HCT116 (cell line): ENCODE measurements at regions not wholly inside any gene's neighbourhood (a gene's known extent, or its start where the extent isn't known, plus 50 kb on each side); places are given as distances from the start of the nearest gene placed in this dataset.

ENCODE experiments used
- ATAC-seq: fragments of 200-7000 bp; cut with Tn5 transposase; 2 replicates; pipeline ENCODE4 v1.9.1; 2020; ENCODE audit warnings: mild to moderate bottlenecking, moderate library complexity
- BruUV-seq: library from RNA; stranded (reverse); fragments of 400-500 nt; replicated peaks from 2 replicates; lab custom pipeline; 2021; lab: Mats Ljungman, UMichigan
- CTCF ChIA-PET: fragments of 300-600 bp; sonication (Branson Sonifier 250); formaldehyde crosslinking; loops from one replicate; lab custom pipeline; 2021; ENCODE audit warnings: antibody characterized with exemption; lab: Charles Lee
- POLR2A ChIA-PET: fragments of 300-600, 350-600 bp; sonication (Branson Sonifier 250); formaldehyde crosslinking; loops from one replicate; lab custom pipeline; 2021; ENCODE audit warnings: antibody characterized with exemption; lab: Charles Lee
- RAD21 ChIA-PET, 2 experiments: fragments of 300-600 bp; sonication (Branson Sonifier 250); formaldehyde crosslinking; loops; one replicate each; lab custom pipeline; 2023; ENCODE audit warnings: low total read pairs in 2 of 2; ENCODE audit not compliant: uncharacterized antibody in 2 of 2, unreplicated experiment in 2 of 2, low non-redundant PET in 1 of 2; lab: Charles Lee
- DNase-seq: peaks from one replicate; pipeline ENCODE4 v3.0.0-alpha.2; 2010; ENCODE audit warnings: low read depth, low spot score
- H2AFZ ChIP-seq: fragments of 200-600 bp; shearing (Covaris generic), sonication (generic); 2 replicates; pipeline ENCODE4 v1.6.1; 2017; ENCODE audit warnings: low read depth, mixed run types, mixed read lengths, antibody characterized with exemption, low read length; ENCODE audit not compliant: poor library complexity, severe bottlenecking
- H3K27ac ChIP-seq: 2 replicates; pipeline ENCODE4 v1.5.1; 2012; ENCODE audit warnings: low read depth, low read length
- H3K27me3 ChIP-seq: fragments of 200-600 bp; sonication (generic); 2 replicates; pipeline ENCODE4 v1.6.1; 2016; ENCODE audit warnings: mixed run types, low read length, mixed read lengths; ENCODE audit not compliant: insufficient read depth
- H3K36me3 ChIP-seq, 2 experiments: fragments of 200-500 bp in 1 of 2; fragments of 200-600 bp in 1 of 2; sonication (Bioruptor generic) in 1 of 2; sonication (generic) in 1 of 2; 2 replicates each; pipeline versions ENCODE4 v1.5.1 to v1.6.1; 2014 to 2016; ENCODE audit warnings: low read length in 2 of 2, inconsistent platforms in 1 of 2, mixed read lengths in 1 of 2, mixed run types in 1 of 2; ENCODE audit not compliant: insufficient read depth in 2 of 2, control insufficient read depth in 1 of 2
- H3K4me1 ChIP-seq, 2 experiments: fragments of 200-600 bp in 1 of 2; sonication (generic) in 1 of 2; 2 replicates each; pipeline versions ENCODE4 v1.5.1 to v1.6.1; 2012 to 2017; ENCODE audit warnings: low read length in 2 of 2, inconsistent platforms in 1 of 2, mild to moderate bottlenecking in 1 of 2, mixed read lengths in 1 of 2, mixed run types in 1 of 2, moderate library complexity in 1 of 2; ENCODE audit not compliant: insufficient read depth in 2 of 2, control insufficient read depth in 1 of 2
- H3K4me2 ChIP-seq: fragments of 200-600 bp; sonication (generic); 2 replicates; pipeline ENCODE4 v1.6.1; 2017; ENCODE audit warnings: mixed run types, low read length, mixed read lengths
- H3K4me3 ChIP-seq, 2 experiments: fragments of 200-600 bp in 1 of 2; sonication (generic) in 1 of 2; replicated peaks in 1 of 2; 2 replicates each; pipeline ENCODE4 v1.5.1; 2011 to 2016; ENCODE audit warnings: low read length in 2 of 2, control low read depth in 1 of 2, low read depth in 1 of 2, mild to moderate bottlenecking in 1 of 2, mixed read lengths in 1 of 2, mixed run types in 1 of 2
- H3K79me2 ChIP-seq: fragments of 200-600 bp; sonication (generic); 2 replicates; pipeline ENCODE4 v1.6.1; 2017; ENCODE audit warnings: mild to moderate bottlenecking, mixed run types, low read length, moderate library complexity, mixed read lengths; ENCODE audit not compliant: insufficient read depth
- H3K9ac ChIP-seq: fragments of 200-600 bp; sonication (generic); 2 replicates; pipeline ENCODE4 v1.6.1; 2016; ENCODE audit warnings: low read length, mixed read lengths
- H3K9me2 ChIP-seq: fragments of 200-600 bp; sonication (generic), shearing (Covaris generic); 2 replicates; pipeline ENCODE4 v1.6.1; 2017; ENCODE audit warnings: mixed run types, mild to moderate bottlenecking, moderate library complexity; ENCODE audit not compliant: insufficient read depth
- H3K9me3 ChIP-seq, 2 experiments: fragments of 200-500 bp in 1 of 2; fragments of 200-600 bp in 1 of 2; sonication (Bioruptor generic) in 1 of 2; sonication (generic) in 1 of 2; 2 replicates each; pipeline ENCODE4 v1.6.1; 2014 to 2017; ENCODE audit warnings: low read length in 2 of 2, mixed read lengths in 2 of 2, inconsistent platforms in 1 of 2, low read depth in 1 of 2, mild to moderate bottlenecking in 1 of 2, mixed run types in 1 of 2, moderate library complexity in 1 of 2; ENCODE audit not compliant: control insufficient read depth in 1 of 2, insufficient read depth in 1 of 2
- H4K20me1 ChIP-seq: fragments of 200-600 bp; sonication (generic), shearing (Covaris generic); 2 replicates; pipeline ENCODE4 v1.6.1; 2017; ENCODE audit warnings: mixed run types, mild to moderate bottlenecking, moderate library complexity; ENCODE audit not compliant: insufficient read depth
- EGR1 ChIP-seq: IDR thresholded peaks from 2 replicates; pipeline ENCODE4 v1.6.1; 2012; ENCODE audit warnings: low read depth
- ELF1 ChIP-seq: IDR thresholded peaks from 2 replicates; pipeline ENCODE4 v1.6.1; 2012; ENCODE audit warnings: low read depth, borderline replicate concordance
- EZH2phosphoT487 ChIP-seq: fragments of 200-600 bp; IDR thresholded peaks from 2 replicates; pipeline ENCODE4 v1.6.1; 2018; ENCODE audit warnings: antibody characterized with exemption, borderline replicate concordance
- FOSL1 ChIP-seq: IDR thresholded peaks from 2 replicates; pipeline ENCODE4 v1.6.1; 2012; ENCODE audit warnings: low read depth
- JUND ChIP-seq: IDR thresholded peaks from 2 replicates; pipeline ENCODE4 v1.6.1; 2012
- MAX ChIP-seq: IDR thresholded peaks from 2 replicates; pipeline ENCODE4 v1.6.1; 2012
- SIN3A ChIP-seq: IDR thresholded peaks from 2 replicates; pipeline ENCODE4 v1.6.1; 2012; ENCODE audit warnings: low read depth
- SRF ChIP-seq: IDR thresholded peaks from 2 replicates; pipeline ENCODE4 v1.6.1; 2012; ENCODE audit warnings: low read depth
- YY1 ChIP-seq: IDR thresholded peaks from 2 replicates; pipeline ENCODE4 v1.6.1; 2011; ENCODE audit warnings: low read length, low read depth, moderate library complexity, mild to moderate bottlenecking; ENCODE audit not compliant: insufficient replicate concordance; ENCODE audit errors: extremely low read depth
- ZBTB33 ChIP-seq: IDR thresholded peaks from 2 replicates; pipeline ENCODE4 v1.6.1; 2011; ENCODE audit warnings: mild to moderate bottlenecking, low read length, moderate library complexity; ENCODE audit not compliant: insufficient replicate concordance; ENCODE audit errors: extremely low read depth
- ZNF274 ChIP-seq: fragments of 200-500 bp; sonication (Bioruptor generic); IDR thresholded peaks from 2 replicates; pipeline ENCODE4 v1.6.1; 2014; ENCODE audit warnings: mild to moderate bottlenecking, low read depth, low read length, inconsistent platforms
- intact Hi-C: fragments of 100-400 bp; cut with micrococcal nuclease; formaldehyde crosslinking; loops from 2 replicates; pipeline ENCODE4 v1.10.0; 2022

GRCh38 chr10:64344211-64344610 lies 823.0 kb downstream of the REEP3 start:
- H3K4me1 ChIP-seq, result no peaks in the 10 kb centered on the region

GRCh38 chr10:64345856-64346255 lies 824.7 kb downstream of the REEP3 start:
- H2AFZ ChIP-seq, result no peak overlapping the region
- no peaks in the 10 kb centered on the region for H3K9me3 ChIP-seq
- TF ChIP-seq FOSL1 (no peak), EZH2phosphoT487 (no peak), MAX (no peak), SRF (no peak), YY1 (no peak), ZNF274 (no peak)
- TF ChIP-seq, all 23 proteins: peak for 0
- no peak for ATAC-seq
- Histone ChIP-seq H3K79me2 (no peaks in the 10 kb centered on the region), H3K27ac (no peak overlapping the region), H3K36me3 (no peaks in the 10 kb centered on the region), H4K20me1 (no peaks in the 10 kb centered on the region), H3K4me1 (no peaks in the 10 kb centered on the region), H3K9me2 (no peaks in the 10 kb centered on the region), H3K9ac (no peak overlapping the region), H3K27me3 (no peaks in the 10 kb centered on the region), H3K4me3 (no peak overlapping the region), H3K4me2 (no peak overlapping the region)
- no TSS peak for BruUV-seq
- CTCF ChIA-PET, result no interaction called here
- RAD21 ChIA-PET, result no interaction called here
- DNase-seq, result no peak
- intact Hi-C loops, result no loop called here
- POLR2A ChIA-PET, result no interaction called here

More at GRCh38 chr10:64344211-64344610, 823.0 kb downstream of the REEP3 start:
- no peaks in the 10 kb centered on the region for H3K36me3 ChIP-seq
- H2AFZ ChIP-seq, result no peak overlapping the region
- POLR2A ChIA-PET, result no interaction called here
- DNase-seq (no peak), ATAC-seq (no peak)
- RAD21 ChIA-PET, result no interaction called here
- H3K79me2 ChIP-seq, result no peaks in the 10 kb centered on the region
- intact Hi-C loops, result no loop called here
- no peak overlapping the region for H3K27ac ChIP-seq
- no TSS peak for BruUV-seq
- H3K9ac ChIP-seq, result no peak overlapping the region
- no peaks in the 10 kb centered on the region for H3K9me2 ChIP-seq
- no peaks in the 10 kb centered on the region for H3K27me3 ChIP-seq
- TF ChIP-seq YY1 (no peak), ELF1 (no peak), SRF (no peak), ZBTB33 (no peak), JUND (no peak), SIN3A (no peak), EGR1 (no peak)
- TF ChIP-seq, all 23 proteins: peak for 0
- Histone ChIP-seq H3K4me2 (no peak overlapping the region), H3K9me3 (no peaks in the 10 kb centered on the region), H4K20me1 (no peaks in the 10 kb centered on the region), H3K4me3 (no peak overlapping the region)
- CTCF ChIA-PET, result no interaction called here
